ENCODE measurements at regions not wholly inside any gene's neighbourhood (a gene's known extent, or its start where the extent isn't known, plus 50 kb on each side); places are given as distances from the start of the nearest gene placed in this dataset.

- FAIRE-seq (no peak), DNase-seq (no peak), ATAC-seq (no peak)
- Histone ChIP-seq H3K4me3 (no peak overlapping the region), H3K36me3 (no peaks in the 10 kb centered on the region), H3K9me3 (no peaks in the 10 kb centered on the region), H3K27me3 (peaks cover 0 to 13% (median 6%) of the 10 kb centered on the region in 4 donors), H3K4me1 (no peaks in the 10 kb centered on the region), H3K27ac (no peak overlapping the region)
- WGBS, 2 donors = 67 to 70% methylated on average over 1 of the region's 1 CpG
- intact Hi-C loops (cut with DNase I) = no loop called here
- TF ChIP-seq, protein P1, sequence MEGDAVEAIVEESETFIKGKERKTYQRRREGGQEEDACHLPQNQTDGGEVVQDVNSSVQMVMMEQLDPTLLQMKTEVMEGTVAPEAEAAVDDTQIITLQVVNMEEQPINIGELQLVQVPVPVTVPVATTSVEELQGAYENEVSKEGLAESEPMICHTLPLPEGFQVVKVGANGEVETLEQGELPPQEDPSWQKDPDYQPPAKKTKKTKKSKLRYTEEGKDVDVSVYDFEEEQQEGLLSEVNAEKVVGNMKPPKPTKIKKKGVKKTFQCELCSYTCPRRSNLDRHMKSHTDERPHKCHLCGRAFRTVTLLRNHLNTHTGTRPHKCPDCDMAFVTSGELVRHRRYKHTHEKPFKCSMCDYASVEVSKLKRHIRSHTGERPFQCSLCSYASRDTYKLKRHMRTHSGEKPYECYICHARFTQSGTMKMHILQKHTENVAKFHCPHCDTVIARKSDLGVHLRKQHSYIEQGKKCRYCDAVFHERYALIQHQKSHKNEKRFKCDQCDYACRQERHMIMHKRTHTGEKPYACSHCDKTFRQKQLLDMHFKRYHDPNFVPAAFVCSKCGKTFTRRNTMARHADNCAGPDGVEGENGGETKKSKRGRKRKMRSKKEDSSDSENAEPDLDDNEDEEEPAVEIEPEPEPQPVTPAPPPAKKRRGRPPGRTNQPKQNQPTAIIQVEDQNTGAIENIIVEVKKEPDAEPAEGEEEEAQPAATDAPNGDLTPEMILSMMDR (IDR thresholded peaks at IDR 0.05) = no peak
Measured at GRCh38 chr1:209230314-209230713, 353.2 kb upstream of the CAMK1G start.

GRCh38 chr1:209231476-209232156 lies 351.9 kb upstream of the CAMK1G start:
- Histone ChIP-seq H3K4me1 (no peaks in the 10 kb centered on the region), H3K9me3 (no peaks in the 10 kb centered on the region), H3K36me3 (no peaks in the 10 kb centered on the region), H3K4me3 (no peak overlapping the region), H3K27ac (no peak overlapping the region), H3K27me3 (peaks cover 0 to 13% (median 6%) of the 10 kb centered on the region in 4 donors)
- intact Hi-C loops (cut with DNase I) = no loop called here
- WGBS, 2 donors = 14 to 16% methylated on average over 71 to 84 of the region's 84 CpGs
- no peak for FAIRE-seq
- no peak for ATAC-seq
- TF ChIP-seq, protein P1 (IDR thresholded peaks at IDR 0.05) = no peak
- peak in 2 of 6 donors; percentile 50 to 56 for DNase-seq

DNA sequence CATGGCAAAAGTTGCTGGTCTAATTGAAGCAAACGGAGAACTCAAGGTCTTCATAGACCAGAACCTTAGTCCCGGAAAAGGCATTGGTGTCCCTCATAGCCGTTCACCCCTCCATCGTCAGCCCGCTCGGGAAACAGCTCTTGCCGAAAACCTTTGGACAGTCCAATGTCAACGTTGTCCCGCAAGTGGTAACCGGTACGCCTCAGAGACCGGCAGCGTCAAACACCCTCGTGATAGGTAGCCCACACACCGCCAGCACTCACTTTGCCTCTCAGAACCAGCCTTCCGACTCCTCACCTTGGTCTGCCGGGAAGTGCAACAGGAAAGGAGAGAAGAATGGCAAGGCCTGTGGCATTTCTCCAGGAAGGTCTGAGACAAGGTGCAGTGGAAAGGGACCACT lies 351.3 kb upstream of the CAMK1G start:
- intact Hi-C loops (cut with DNase I) = no loop called here

DNA sequence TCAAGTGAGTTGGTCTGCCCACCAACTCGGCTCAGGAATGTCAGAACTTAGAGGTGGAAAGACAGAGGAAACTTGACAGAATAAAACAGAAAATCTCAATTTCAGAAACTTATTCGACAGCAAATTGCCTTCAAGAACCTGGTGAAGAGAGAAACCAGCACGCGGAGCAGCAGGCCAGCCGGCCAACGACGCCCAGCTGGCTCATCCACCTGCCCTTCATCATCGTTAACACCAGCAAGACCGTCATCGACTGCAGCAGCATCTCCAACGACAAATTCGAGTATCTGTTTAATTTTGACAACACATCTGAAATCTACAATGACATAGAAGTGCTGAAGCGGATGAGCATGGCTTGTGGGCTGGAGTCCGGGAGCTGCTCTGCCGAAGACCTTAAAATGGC lies 350.8 kb upstream of the CAMK1G start:
- 84 to 93% methylated on average over 15 of the region's 15 CpGs for WGBS, 2 donors
- no peak for FAIRE-seq
- intact Hi-C loops (cut with DNase I) = no loop called here

More for the DNA sequence above, 351.3 kb upstream of the CAMK1G start:
- no peak for FAIRE-seq
- no peaks in the 10 kb centered on the region for H3K9me3 ChIP-seq
- H3K27ac ChIP-seq = no peak overlapping the region
- no peak overlapping the region for H3K4me3 ChIP-seq
- peak in 1 of 6 donors; percentile 34 for DNase-seq
- WGBS, 2 donors = 85 to 88% methylated on average over 17 of the region's 17 CpGs
- no peaks in the 10 kb centered on the region for H3K4me1 ChIP-seq
- H3K27me3 ChIP-seq = peaks cover 0 to 13% (median 6%) of the 10 kb centered on the region in 4 donors
- no peaks in the 10 kb centered on the region for H3K36me3 ChIP-seq
- TF ChIP-seq, protein P1 (IDR thresholded peaks at IDR 0.05) = no peak
- ATAC-seq = no peak

GRCh38 chr1:209235166-209235565 lies 348.3 kb upstream of the CAMK1G start:
- peaks cover 0 to 12% (median 6%) of the 10 kb centered on the region in 4 donors for H3K27me3 ChIP-seq
- no peak for FAIRE-seq
- DNase-seq = no peak
- no peak for ATAC-seq
- 90 to 93% methylated on average over 4 of the region's 4 CpGs for WGBS, 2 donors
- TF ChIP-seq, protein P1 (IDR thresholded peaks at IDR 0.05) = no peak
- intact Hi-C loops (cut with DNase I) = no loop called here
- no peaks in the 10 kb centered on the region for H3K9me3 ChIP-seq
- H3K36me3 ChIP-seq = no peaks in the 10 kb centered on the region
- H3K4me3 ChIP-seq = no peak overlapping the region
- H3K27ac ChIP-seq = no peak overlapping the region
- H3K4me1 ChIP-seq = no peaks in the 10 kb centered on the region

More for the DNA sequence above, 350.8 kb upstream of the CAMK1G start:
- Histone ChIP-seq H3K4me3 (no peak overlapping the region), H3K4me1 (no peaks in the 10 kb centered on the region), H3K9me3 (no peaks in the 10 kb centered on the region), H3K27ac (no peak overlapping the region), H3K27me3 (peaks cover 0 to 13% (median 6%) of the 10 kb centered on the region in 4 donors), H3K36me3 (no peaks in the 10 kb centered on the region)
- DNase-seq (no peak), ATAC-seq (no peak)
- TF ChIP-seq, protein P1 (IDR thresholded peaks at IDR 0.05) = no peak
